ENCODE measurements at regions not wholly inside any gene's neighbourhood (a gene's known extent, or its start where the extent isn't known, plus 50 kb on each side); places are given as distances from the start of the nearest gene placed in this dataset.

DNA sequence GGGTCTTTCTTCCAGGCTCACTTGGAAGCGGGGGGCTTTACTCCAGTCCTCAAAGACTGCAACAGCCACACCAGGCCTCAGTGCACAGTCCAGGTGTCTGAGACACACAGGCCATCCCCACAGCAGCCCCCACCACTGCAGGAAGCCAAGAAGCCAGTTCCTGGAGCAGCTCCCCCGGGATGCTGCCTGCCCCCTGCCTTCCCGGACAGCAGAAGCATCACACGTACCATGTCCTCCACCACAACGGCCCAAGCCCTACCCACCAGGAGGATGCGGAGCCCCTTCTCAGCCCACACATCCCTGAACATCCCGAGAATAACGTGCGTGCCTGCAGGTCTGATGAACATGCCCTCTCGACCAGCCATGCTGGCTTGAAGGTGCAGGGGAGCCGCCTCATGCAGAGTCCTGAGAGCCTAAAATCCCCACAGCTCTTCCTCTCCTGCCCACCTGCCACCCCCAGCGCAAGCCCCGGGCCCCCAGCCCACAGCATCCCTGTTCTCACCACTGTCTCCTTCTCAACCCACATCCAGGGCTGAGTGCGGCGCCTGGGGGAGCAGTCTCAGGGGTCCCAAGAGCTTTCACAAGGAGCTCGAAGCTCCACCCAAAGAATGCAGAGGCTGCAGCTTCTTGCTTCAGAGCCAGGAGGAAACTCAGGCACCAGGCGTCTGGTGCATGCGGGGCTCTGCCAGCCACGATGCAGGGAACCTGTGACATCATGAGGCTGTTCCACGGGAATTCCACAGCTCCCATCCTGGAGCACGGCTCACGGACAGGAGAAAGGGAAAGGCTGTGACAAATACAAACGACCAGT is 209.6 kb downstream of the BRD1 start:
- ChIA-PET POLR2A (ENCODE audit: unreplicated experiment) (no interaction called here), CTCF (no interaction called here)
- no peaks in the 10 kb centered on the region for H3K36me3 ChIP-seq (ENCODE audit: low read depth, low read length)
- no peak overlapping the region for H3K9ac ChIP-seq (ENCODE audit: low read length)
- peaks cover 84% of the 10 kb centered on the region for H3K27me3 ChIP-seq (ENCODE audit: low read length)
- no peaks in the 10 kb centered on the region for H3K79me2 ChIP-seq (ENCODE audit: low read length)
- no peak overlapping the region for H3K4me2 ChIP-seq (ENCODE audit: low read length)
- no peak overlapping the region for H3K4me3 ChIP-seq (ENCODE audit: low read length)
- no peak for TF ChIP-seq EZH2phosphoT487 (IDR thresholded peaks at IDR 0.05; ENCODE audit: borderline replicate concordance, low read length)
- TF ChIP-seq, protein P1, sequence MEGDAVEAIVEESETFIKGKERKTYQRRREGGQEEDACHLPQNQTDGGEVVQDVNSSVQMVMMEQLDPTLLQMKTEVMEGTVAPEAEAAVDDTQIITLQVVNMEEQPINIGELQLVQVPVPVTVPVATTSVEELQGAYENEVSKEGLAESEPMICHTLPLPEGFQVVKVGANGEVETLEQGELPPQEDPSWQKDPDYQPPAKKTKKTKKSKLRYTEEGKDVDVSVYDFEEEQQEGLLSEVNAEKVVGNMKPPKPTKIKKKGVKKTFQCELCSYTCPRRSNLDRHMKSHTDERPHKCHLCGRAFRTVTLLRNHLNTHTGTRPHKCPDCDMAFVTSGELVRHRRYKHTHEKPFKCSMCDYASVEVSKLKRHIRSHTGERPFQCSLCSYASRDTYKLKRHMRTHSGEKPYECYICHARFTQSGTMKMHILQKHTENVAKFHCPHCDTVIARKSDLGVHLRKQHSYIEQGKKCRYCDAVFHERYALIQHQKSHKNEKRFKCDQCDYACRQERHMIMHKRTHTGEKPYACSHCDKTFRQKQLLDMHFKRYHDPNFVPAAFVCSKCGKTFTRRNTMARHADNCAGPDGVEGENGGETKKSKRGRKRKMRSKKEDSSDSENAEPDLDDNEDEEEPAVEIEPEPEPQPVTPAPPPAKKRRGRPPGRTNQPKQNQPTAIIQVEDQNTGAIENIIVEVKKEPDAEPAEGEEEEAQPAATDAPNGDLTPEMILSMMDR (conservative IDR thresholded peaks at IDR 0.05; ENCODE audit: low read depth, low read length), result no peak
- no peak for TF ChIP-seq EZH2 (IDR thresholded peaks at IDR 0.05; ENCODE audit: low read length, unreplicated experiment)
- no peaks in the 10 kb centered on the region for H3K9me2 ChIP-seq (replicated peaks; ENCODE audit: low read length)
- intact Hi-C loops (cut with micrococcal nuclease), result no loop called here
- no peak overlapping the region for H2AFZ ChIP-seq (ENCODE audit: low read length)
- DNase-seq, result no peak
- H3F3A ChIP-seq (ENCODE audit: low read length, unreplicated experiment), result no peaks in the 10 kb centered on the region
- ATAC-seq, result no peak
- H3K9me3 ChIP-seq (ENCODE audit: low read length), result no peaks in the 10 kb centered on the region
- no TSS peak for BruUV-seq (replicated peaks)
- no peaks in the 10 kb centered on the region for H3K4me1 ChIP-seq (ENCODE audit: insufficient read depth, low read length)
- no peak overlapping the region for H3K27ac ChIP-seq (ENCODE audit: low read length)
- no peaks in the 10 kb centered on the region for H4K20me1 ChIP-seq (ENCODE audit: low read length)

DNA sequence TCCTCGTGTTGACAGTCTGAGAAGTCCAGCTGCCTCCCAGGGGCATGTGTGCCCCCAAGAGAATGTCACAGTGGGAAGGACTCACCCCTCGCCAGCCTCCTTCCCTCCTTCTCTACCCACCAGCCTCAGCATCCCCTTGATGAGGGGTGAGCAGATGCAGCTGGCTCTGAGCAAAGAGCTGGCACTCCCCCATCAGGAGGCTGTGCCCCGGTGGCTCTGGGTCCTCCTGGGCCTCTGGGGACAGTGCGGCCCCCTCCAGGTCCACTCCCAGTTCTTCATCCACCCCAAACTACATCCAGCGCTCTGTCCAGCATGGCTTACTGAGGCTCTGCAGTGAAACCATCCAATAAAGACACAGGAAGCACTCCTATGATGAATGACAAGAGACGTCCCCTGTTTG is 210.4 kb downstream of the BRD1 start:
- TF ChIP-seq EZH2 (IDR thresholded peaks at IDR 0.05; ENCODE audit: low read length, unreplicated experiment) (no peak), EZH2phosphoT487 (IDR thresholded peaks at IDR 0.05; ENCODE audit: borderline replicate concordance, low read length) (no peak)
- TF ChIP-seq, protein P1 (conservative IDR thresholded peaks at IDR 0.05; ENCODE audit: low read depth, low read length), result no peak
- ATAC-seq, result no peak
- H2AFZ ChIP-seq (ENCODE audit: low read length), result no peak overlapping the region
- intact Hi-C loops (cut with micrococcal nuclease), result no loop called here
- H3K9me3 ChIP-seq (ENCODE audit: low read length), result no peaks in the 10 kb centered on the region
- H3K4me3 ChIP-seq (ENCODE audit: low read length), result no peak overlapping the region
- H3F3A ChIP-seq (ENCODE audit: low read length, unreplicated experiment), result no peaks in the 10 kb centered on the region
- no peaks in the 10 kb centered on the region for H4K20me1 ChIP-seq (ENCODE audit: low read length)
- DNase-seq, result no peak
- H3K79me2 ChIP-seq (ENCODE audit: low read length), result no peaks in the 10 kb centered on the region
- POLR2A ChIA-PET (ENCODE audit: unreplicated experiment), result no interaction called here
- CTCF ChIA-PET, result no interaction called here
- H3K9ac ChIP-seq (ENCODE audit: low read length), result no peak overlapping the region
- H3K9me2 ChIP-seq (replicated peaks; ENCODE audit: low read length), result no peaks in the 10 kb centered on the region
- no peaks in the 10 kb centered on the region for H3K36me3 ChIP-seq (ENCODE audit: low read depth, low read length)
- no peak overlapping the region for H3K27ac ChIP-seq (ENCODE audit: low read length)
- H3K27me3 ChIP-seq (ENCODE audit: low read length), result peaks cover 81% of the 10 kb centered on the region
- no TSS peak for BruUV-seq (replicated peaks)
- H3K4me2 ChIP-seq (ENCODE audit: low read length), result no peak overlapping the region
- H3K4me1 ChIP-seq (ENCODE audit: insufficient read depth, low read length), result no peaks in the 10 kb centered on the region

Measured in PC-3 (cell line).